NCI-H2196 treated with DMSO at 0.1 percent for 48 hours (cell line): ENCODE measurements at regions not wholly inside any gene's neighbourhood (a gene's known extent, or its start where the extent isn't known, plus 50 kb on each side); places are given as distances from the start of the nearest gene placed in this dataset.

Experiments used
- DNase-seq: peaks from one replicate; lab custom pipeline; 2025; ENCODE audit not compliant: unreplicated experiment; lab: John Stamatoyannopoulos, UW

- no peak for DNase-seq
These were observed 453.5 kb downstream of the MIAT start for GRCh38 chr22:27110665-27111451.

GRCh38 chr22:27111796-27112672, 454.6 kb downstream of the MIAT start:
- no peak for DNase-seq

DNA sequence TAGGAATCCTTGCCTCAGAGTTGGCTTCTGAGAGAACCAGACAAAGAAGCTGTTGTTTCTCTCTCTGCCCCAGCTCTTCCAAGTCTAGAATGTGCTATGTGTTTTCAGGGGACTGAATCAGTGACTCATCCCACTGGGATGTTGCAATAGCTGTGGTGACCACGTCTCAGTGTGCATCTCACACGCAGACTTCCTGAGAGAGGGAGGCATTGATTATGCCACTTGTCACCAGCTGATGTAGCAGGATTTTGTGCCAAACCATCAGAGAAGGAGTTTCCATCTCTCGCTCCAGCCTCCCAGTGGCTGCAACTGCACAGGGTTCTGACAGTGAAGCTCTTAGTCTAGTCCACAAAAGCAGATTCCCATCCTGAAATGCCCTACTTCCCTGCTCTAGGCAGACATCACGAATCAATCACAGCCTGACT, 455.8 kb downstream of the MIAT start:
- no peak for DNase-seq

GRCh38 chr22:27113641-27114040, 456.3 kb downstream of the MIAT start:
- DNase-seq, result no peak

- no peak for DNase-seq
These were observed 456.8 kb downstream of the MIAT start for GRCh38 chr22:27114186-27114585.

DNA sequence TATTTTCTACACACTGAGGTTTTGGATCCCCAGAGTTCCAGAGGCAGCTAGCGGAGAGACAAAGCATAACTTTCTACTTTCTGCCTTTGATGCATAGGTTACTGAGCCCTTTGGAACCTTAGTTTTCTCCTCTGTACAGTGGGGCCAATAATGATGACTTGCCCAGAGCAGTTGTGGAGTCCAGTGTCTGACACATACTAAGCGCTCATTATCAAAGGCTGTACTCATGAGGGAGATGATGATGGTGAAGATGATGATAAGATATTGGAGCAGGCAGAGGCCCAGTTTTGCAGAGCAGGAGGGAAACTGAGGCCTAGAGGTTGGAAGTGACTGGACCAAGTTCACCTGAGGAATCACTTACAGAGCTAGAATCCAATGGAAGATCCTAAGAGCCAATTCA, 458.0 kb downstream of the MIAT start:
- DNase-seq, result no peak

DNA sequence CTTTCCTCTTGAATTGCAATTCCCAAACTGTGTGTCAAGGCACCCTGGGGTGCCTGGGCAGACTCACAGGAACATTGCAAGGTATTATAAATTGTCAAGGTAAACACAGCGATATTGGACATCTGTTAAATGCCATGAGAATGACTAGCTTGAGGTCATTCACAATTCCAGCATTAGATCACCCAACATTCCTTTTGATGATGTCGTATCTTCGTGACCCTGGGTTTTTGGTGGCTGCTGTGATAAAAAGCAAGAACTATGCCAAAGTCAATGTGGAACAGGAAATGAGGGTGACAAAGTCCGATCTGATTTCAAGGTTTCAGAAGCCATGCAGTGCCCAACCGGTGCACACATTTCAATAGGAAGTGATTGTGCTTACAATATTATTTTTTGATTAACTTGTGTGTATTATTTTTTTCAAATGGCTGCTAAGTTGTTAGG, 458.4 kb downstream of the MIAT start:
- DNase-seq, result no peak

GRCh38 chr22:27116312-27117086, 459.1 kb downstream of the MIAT start:
- DNase-seq, result no peak

DNA sequence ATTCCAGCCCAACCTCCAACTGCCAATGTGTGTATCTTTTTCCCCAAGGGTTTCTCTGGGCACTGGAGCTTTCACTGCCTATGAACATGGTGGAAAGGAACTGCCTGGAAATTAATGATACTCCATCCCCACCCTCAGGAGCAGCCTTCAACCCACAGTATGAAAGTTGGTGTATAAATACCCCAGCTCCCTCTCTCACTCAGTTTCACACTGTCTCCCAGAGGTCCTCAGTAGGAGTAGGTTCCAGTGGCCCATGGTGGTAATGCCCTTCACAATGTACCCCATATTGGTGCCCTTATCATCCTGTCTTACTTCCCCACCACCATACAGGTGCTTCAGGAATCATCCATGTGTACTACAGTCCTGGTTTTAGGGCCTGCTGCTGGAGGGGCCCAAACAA, 462.6 kb downstream of the MIAT start:
- no peak for DNase-seq

DNA sequence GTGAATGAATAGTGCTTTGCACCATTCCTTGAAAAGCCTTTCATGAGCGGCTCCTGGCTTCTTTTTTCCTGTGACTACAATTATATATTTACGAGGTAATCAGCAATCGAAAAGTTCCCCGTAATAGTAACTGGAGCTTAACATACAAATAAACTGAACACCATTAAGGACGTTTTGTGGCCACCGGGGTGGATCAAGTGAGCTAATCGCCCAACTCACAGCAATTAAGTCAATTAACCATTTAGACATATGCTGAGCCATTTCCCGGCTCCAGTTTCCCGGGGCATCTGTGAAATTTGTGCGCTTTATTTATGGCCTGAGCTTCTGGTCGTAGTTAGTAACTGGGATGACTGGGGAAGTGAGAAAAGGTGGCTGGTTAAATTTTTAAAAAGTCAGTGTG, 465.2 kb downstream of the MIAT start:
- no peak for DNase-seq

GRCh38 chr22:27123880-27124279, 466.5 kb downstream of the MIAT start:
- no peak for DNase-seq

DNA sequence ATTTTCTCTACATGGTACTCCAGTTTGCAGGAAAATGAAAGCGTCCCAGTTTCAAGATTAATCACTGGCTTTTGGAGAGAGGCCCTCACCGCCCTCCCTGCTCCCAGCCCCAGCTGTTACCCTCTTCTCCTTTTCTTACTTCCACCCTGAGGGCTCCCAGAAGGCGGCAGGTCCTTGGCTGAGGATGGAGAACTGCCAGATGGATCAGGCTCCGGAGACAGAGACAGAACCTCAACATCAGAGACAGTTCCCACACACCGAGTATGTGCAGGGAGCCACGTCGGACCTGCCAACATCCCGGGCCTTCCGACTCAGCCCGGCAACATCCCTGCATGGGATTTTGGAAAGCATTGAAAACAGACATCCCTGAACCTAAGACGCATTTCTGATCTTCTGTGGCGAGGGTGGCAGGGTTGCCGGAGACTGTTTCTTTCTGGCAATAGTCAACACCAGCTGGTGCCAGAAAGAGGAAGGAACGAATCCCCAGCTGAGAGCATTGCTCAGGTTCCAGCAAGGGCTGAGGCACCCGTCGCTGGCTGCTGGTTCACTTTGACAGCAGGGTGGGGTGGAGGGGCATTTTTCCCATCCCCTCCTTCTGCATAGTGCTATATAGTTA, 467.1 kb downstream of the MIAT start:
- no peak for DNase-seq

DNA sequence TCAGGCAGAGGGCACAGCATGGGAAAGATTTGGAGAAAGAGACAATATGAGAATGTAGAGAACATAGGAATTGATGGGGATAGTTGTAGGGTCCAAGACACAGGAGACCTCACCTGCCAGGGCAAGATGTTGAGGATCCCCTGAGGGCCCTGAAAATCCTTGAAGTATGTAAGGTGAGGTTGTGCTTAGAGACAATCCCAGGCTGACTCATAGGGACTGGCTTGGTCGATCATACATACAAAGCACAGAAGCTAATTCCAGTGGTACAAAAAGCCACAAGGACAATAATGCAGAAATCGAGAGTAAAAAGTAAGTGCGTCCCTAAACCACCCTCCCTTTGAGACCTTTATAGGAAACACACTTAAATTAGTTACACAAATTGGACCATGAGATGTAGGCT, 468.2 kb downstream of the MIAT start:
- no peak for DNase-seq

- no peak for DNase-seq
These were observed 470.5 kb downstream of the MIAT start for GRCh38 chr22:27127911-27128310.

DNA sequence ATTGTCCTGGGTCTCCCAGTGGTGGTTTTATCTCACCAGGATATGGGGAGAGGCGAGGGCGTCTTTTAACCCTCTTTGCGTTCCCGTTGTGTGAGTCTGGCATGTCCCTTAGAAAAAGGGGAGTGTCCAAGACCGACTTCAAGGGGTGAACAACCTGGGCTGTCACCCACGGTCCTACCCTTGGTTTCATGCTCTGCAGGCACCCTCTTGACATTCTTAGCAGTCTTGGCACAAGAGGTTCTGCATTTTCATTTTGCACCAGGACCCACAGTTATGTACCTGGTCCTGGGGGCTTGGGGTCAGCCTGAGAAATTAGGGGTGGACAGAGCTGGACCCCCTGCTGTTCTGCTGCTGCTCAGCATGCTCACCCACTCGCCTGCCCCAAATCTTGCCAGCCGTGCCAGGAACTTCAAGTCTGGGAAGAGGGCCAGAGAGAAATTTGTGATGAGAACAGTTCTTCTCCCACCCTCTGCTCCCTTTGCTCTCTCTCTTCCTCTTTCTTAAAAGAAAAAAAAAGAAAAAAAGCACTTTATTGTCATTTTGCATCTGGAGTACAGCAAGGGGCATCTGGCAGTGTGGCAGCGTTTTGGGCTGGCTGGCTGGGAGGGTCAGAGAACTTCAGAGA, 471.2 kb downstream of the MIAT start:
- no peak for DNase-seq

DNA sequence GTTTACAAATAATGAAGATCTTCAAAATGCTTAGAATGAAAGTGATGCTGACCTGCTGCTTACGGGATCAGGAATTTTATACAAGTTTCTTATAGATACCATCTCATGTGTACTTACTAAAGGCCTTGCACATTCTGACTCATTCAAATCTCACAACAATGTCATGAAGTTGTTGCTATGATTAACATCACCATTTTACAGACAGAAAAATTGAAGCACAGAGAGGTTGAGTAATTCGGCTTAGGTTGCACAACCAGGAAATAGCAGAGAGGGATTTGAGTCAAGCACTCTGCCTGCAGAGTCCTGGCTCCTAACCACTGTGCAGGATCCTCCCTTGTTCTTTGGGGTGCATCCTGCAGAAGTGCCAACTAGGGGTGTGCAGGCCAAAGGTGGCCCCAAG, 471.9 kb downstream of the MIAT start:
- no peak for DNase-seq

DNA sequence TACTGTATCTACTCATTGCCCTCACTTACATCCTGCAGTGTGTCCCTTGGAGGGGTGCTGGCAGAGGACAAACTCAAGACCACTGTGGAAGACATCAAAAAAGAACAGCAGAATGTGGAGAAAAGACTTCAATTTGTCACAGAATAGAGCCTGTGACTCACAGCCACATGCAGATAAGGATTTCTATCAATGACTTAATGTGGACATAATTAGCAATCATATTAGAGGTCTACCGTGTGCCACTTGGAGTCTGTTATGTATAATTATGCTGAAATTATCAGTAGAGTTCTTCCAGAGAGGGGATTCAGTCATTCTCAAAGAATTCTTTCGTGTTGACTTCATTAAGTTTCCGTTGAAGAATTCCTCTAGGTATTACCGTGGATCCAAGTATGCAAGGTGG, 473.5 kb downstream of the MIAT start:
- no peak for DNase-seq

- no peak for DNase-seq
These were observed 474.0 kb downstream of the MIAT start for GRCh38 chr22:27131346-27131745.

- no peak for DNase-seq
These were observed 475.0 kb downstream of the MIAT start for GRCh38 chr22:27132400-27132799.

- no peak for DNase-seq
These were observed 475.6 kb downstream of the MIAT start for GRCh38 chr22:27133019-27133431.
